ENCODE measurements at regions not wholly inside any gene's neighbourhood (a gene's known extent, or its start where the extent isn't known, plus 50 kb on each side); places are given as distances from the start of the nearest gene placed in this dataset.
"Not testable (repeated sequence)": the region's sequence is repeated elsewhere in the genome, so short reads cannot be mapped to it uniquely, and the experiment has no call there.

DNA sequence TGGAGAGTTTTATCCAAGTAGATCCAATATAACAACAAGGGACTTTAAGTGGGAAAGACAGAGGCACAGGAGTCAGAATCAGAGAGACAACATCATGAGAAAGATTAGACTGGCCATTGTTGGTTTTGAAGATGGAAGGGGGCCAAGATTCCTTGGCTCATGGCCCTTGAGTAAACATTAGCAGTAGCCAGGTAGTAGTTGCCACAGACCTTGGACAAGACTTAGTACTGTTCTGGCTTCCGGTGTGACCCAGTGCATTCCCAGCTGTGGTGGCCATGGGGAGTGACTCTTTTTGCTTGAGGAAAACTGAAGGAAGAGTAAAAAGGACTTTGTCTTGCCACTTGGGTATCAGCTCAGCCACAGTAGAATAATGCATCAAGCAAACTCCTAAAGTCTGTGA, 462.2 kb upstream of the CPXCR1 start:
- no peaks in the 10 kb centered on the region for H3K9me3 ChIP-seq (ENCODE audit: control insufficient read depth, low read length)
- Mint-ChIP-seq H3K4me3 (no peak overlapping the region), H3K27me3 (ENCODE audit: insufficient read depth) (no peaks in the 10 kb centered on the region), H3K27ac (no peak overlapping the region), H3K4me1 (peaks cover 4% of the 10 kb centered on the region), H3K36me3 (ENCODE audit: low read depth) (no peaks in the 10 kb centered on the region), H3K9me3 (peaks cover 14% of the 10 kb centered on the region)
- DNase-seq, result no peak
- no peaks in the 10 kb centered on the region for H3K36me3 ChIP-seq (ENCODE audit: control insufficient read depth, insufficient read depth, low read length)
- no peak overlapping the region for H3K9ac ChIP-seq (ENCODE audit: extremely low read depth, low read length, poor library complexity, severe bottlenecking)
- H3K27ac ChIP-seq (ENCODE audit: low read depth, low read length), result no peak overlapping the region
- no peaks in the 10 kb centered on the region for H3K4me1 ChIP-seq (ENCODE audit: control insufficient read depth, insufficient read depth, low read length)
- no peak overlapping the region for H3K4me3 ChIP-seq (ENCODE audit: low read length)
- no peaks in the 10 kb centered on the region for H3K27me3 ChIP-seq (ENCODE audit: control insufficient read depth, insufficient read depth, low read length, poor library complexity, severe bottlenecking)
- TF ChIP-seq, protein P1, sequence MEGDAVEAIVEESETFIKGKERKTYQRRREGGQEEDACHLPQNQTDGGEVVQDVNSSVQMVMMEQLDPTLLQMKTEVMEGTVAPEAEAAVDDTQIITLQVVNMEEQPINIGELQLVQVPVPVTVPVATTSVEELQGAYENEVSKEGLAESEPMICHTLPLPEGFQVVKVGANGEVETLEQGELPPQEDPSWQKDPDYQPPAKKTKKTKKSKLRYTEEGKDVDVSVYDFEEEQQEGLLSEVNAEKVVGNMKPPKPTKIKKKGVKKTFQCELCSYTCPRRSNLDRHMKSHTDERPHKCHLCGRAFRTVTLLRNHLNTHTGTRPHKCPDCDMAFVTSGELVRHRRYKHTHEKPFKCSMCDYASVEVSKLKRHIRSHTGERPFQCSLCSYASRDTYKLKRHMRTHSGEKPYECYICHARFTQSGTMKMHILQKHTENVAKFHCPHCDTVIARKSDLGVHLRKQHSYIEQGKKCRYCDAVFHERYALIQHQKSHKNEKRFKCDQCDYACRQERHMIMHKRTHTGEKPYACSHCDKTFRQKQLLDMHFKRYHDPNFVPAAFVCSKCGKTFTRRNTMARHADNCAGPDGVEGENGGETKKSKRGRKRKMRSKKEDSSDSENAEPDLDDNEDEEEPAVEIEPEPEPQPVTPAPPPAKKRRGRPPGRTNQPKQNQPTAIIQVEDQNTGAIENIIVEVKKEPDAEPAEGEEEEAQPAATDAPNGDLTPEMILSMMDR (conservative IDR thresholded peaks at IDR 0.05), result no peak
- WGBS, 2 experiments (ENCODE audit: insufficient coverage in 1 of 2, insufficient read length in 1 of 2), result 100% methylated on average over 1 of the region's 1 CpG; no CpG with 5 or more reads in 1 of the 2 experiments

DNA sequence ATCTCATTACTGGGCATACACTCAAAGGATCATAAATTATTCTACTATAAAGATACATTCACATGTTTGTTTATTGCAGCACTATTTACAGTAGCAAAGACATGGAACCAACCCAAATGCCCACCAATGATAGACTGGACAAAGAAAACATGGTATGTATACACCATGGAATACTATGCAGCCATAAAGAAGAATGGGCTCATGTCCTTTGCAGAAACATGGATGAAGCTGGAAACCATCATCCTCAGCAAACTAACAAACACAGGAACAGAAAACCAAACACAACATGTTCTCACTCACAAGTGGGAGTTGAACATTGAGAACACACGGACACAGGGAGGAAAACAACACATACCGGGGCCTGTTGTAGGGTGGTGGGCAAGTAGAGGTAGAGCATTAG, 433.1 kb upstream of the CPXCR1 start:
- DNase-seq; H3K4me1 Mint-ChIP-seq; H3K27me3 Mint-ChIP-seq (ENCODE audit: insufficient read depth); H3K4me1 ChIP-seq (ENCODE audit: control insufficient read depth, insufficient read depth, low read length); H3K9me3 ChIP-seq (ENCODE audit: control insufficient read depth, low read length); H3K27me3 ChIP-seq (ENCODE audit: control insufficient read depth, insufficient read depth, low read length, poor library complexity, severe bottlenecking); H3K4me3 ChIP-seq (ENCODE audit: low read length); H3K27ac ChIP-seq (ENCODE audit: low read depth, low read length); H3K36me3 Mint-ChIP-seq (ENCODE audit: low read depth); H3K36me3 ChIP-seq (ENCODE audit: control insufficient read depth, insufficient read depth, low read length); H3K9ac ChIP-seq (ENCODE audit: extremely low read depth, low read length, poor library complexity, severe bottlenecking); H3K4me3 Mint-ChIP-seq; H3K27ac Mint-ChIP-seq; H3K9me3 Mint-ChIP-seq: not testable (repeated sequence)
- 100% methylated on average over 2 of the region's 2 CpGs; no CpG with 5 or more reads in 1 of the 2 experiments for WGBS, 2 experiments (ENCODE audit: insufficient coverage in 1 of 2, insufficient read length in 1 of 2)

DNA sequence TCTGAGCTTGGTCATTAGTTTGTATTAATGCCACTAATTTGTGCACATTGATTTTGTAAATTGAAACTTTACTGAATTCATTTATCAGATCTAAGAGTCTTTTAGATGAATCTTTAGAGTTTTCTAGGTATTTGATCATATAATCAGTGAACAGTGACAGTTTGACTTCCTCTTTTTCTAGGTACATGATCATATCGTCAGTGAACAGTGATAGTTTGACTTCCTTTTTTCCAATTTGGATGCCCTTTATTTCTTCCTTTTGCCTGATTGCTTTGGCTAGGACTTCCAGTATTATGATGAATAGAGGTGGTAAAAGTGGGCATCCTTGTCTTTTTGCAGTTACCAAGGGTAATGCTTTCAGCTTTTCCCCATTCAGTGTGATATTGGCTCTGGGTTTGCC, 421.4 kb upstream of the CPXCR1 start:
- H3K36me3 ChIP-seq (ENCODE audit: control insufficient read depth, insufficient read depth, low read length), result no peaks in the 10 kb centered on the region
- no peaks in the 10 kb centered on the region for H3K4me1 ChIP-seq (ENCODE audit: control insufficient read depth, insufficient read depth, low read length)
- Mint-ChIP-seq H3K4me3 (no peak overlapping the region), H3K27me3 (ENCODE audit: insufficient read depth) (no peaks in the 10 kb centered on the region), H3K9me3 (peaks cover 8% of the 10 kb centered on the region), H3K27ac (no peak overlapping the region), H3K36me3 (ENCODE audit: low read depth) (no peaks in the 10 kb centered on the region), H3K4me1 (no peaks in the 10 kb centered on the region)
- H3K9me3 ChIP-seq (ENCODE audit: control insufficient read depth, low read length), result no peaks in the 10 kb centered on the region
- H3K27me3 ChIP-seq (ENCODE audit: control insufficient read depth, insufficient read depth, low read length, poor library complexity, severe bottlenecking), result no peaks in the 10 kb centered on the region
- no peak for DNase-seq
- H3K27ac ChIP-seq (ENCODE audit: low read depth, low read length), result no peak overlapping the region
- TF ChIP-seq, protein P1 (conservative IDR thresholded peaks at IDR 0.05), result no peak
- H3K4me3 ChIP-seq (ENCODE audit: low read length), result no peak overlapping the region
- 89% methylated on average over 1 of the region's 1 CpG; no CpG with 5 or more reads in 1 of the 2 experiments for WGBS, 2 experiments (ENCODE audit: insufficient coverage in 1 of 2, insufficient read length in 1 of 2)
- no peak overlapping the region for H3K9ac ChIP-seq (ENCODE audit: extremely low read depth, low read length, poor library complexity, severe bottlenecking)

DNA sequence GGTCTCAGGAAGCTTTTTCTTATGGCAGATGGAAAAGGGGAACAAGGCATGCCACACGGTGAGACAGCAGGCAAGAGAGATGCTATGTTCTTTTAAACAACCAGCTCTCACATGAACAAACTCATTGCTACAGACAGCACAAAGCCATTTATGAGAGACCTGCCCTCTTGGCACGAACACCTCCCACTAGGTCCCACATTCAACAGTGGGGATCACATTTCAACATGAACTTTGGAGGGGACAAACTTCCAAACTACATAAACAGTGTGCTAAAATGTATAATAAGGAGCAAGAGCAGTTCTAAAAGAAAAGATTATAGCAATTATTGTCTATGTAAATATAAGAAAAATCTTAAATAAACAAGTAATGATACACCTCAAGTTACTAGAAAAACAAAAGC, 391.8 kb upstream of the CPXCR1 start:
- no peak overlapping the region for H3K4me3 ChIP-seq (ENCODE audit: low read length)
- Mint-ChIP-seq H3K9me3 (peaks cover 4% of the 10 kb centered on the region), H3K4me1 (no peaks in the 10 kb centered on the region), H3K4me3 (no peak overlapping the region), H3K36me3 (ENCODE audit: low read depth) (no peaks in the 10 kb centered on the region), H3K27ac (no peak overlapping the region), H3K27me3 (ENCODE audit: insufficient read depth) (no peaks in the 10 kb centered on the region)
- H3K9me3 ChIP-seq (ENCODE audit: control insufficient read depth, low read length), result no peaks in the 10 kb centered on the region
- no peaks in the 10 kb centered on the region for H3K36me3 ChIP-seq (ENCODE audit: control insufficient read depth, insufficient read depth, low read length)
- H3K27me3 ChIP-seq (ENCODE audit: control insufficient read depth, insufficient read depth, low read length, poor library complexity, severe bottlenecking), result no peaks in the 10 kb centered on the region
- DNase-seq, result no peak
- H3K27ac ChIP-seq (ENCODE audit: low read depth, low read length), result no peak overlapping the region
- 45% methylated on average over 2 of the region's 2 CpGs; no CpG with 5 or more reads in 1 of the 2 experiments for WGBS, 2 experiments (ENCODE audit: insufficient coverage in 1 of 2, insufficient read length in 1 of 2)
- no peak overlapping the region for H3K9ac ChIP-seq (ENCODE audit: extremely low read depth, low read length, poor library complexity, severe bottlenecking)
- no peaks in the 10 kb centered on the region for H3K4me1 ChIP-seq (ENCODE audit: control insufficient read depth, insufficient read depth, low read length)
- TF ChIP-seq, protein P1 (conservative IDR thresholded peaks at IDR 0.05), result no peak
